ENCODE measurements at regions not wholly inside any gene's neighbourhood (a gene's known extent, or its start where the extent isn't known, plus 50 kb on each side); places are given as distances from the start of the nearest gene placed in this dataset.

DNA sequence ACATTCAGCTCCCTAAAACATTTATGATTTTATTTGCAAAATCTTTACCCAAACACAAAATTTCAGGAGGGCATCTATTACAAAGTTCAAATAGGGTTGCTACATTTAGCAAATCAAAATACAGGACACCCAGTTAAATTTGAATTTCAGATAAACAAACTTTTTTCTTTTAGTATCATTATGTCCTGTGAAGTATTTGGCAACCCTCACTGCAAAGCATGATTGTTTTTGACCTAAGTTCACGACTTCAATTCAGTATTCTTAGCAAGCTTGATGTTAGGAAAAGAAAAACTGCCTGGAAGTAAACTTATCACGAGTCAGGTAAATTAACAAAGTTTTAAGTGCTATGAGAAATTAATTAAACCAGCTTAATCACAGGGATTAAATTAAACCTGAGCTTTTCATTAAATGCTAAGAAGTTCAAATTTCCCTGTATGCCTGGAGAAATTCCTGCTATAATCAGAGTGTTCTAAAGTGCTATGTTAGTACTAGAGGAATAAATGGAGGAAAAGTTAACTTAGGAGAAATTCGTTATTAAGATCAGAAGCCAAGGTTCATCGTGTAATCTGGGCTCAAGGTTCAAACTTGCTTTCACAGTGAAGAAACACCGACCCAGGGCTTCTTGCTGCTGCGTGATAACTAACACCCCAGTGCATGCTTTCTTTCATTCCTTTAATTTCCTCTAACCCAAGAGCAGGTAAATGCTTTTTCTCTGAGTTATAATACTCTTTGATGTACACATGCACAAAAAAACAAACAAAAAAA lies 298.1 kb downstream of the FOXO1 start:
- no peak overlapping the region for H3K4me3 ChIP-seq (ENCODE audit: control insufficient read depth in 2 of 3, extremely low read depth in 1 of 3, insufficient read depth in 2 of 3, low read depth in 1 of 3, low read length in 3 of 3)
- no peaks in the 10 kb centered on the region for H3K36me3 ChIP-seq (ENCODE audit: control insufficient read depth in 2 of 2, extremely low read depth in 1 of 2, insufficient read depth in 2 of 2, low read length in 2 of 2)
- no peaks in the 10 kb centered on the region for H3K4me1 ChIP-seq (ENCODE audit: control insufficient read depth, extremely low read depth, insufficient read depth, low read length)
- no peak overlapping the region for H3K27ac ChIP-seq (ENCODE audit: control insufficient read depth, insufficient read depth, low read length)
- no peaks in the 10 kb centered on the region for H3K79me2 ChIP-seq (ENCODE audit: control insufficient read depth, insufficient read depth, low read length)
- dilution Hi-C loops (cut with MboI; ENCODE audit: extremely low pct_ligation_motif_present, low sequenced_read_pairs), result no loop called here
- H4K20me1 ChIP-seq (ENCODE audit: control insufficient read depth, extremely low read depth, insufficient read depth, low read length), result no peaks in the 10 kb centered on the region
- no peaks in the 10 kb centered on the region for H3K27me3 ChIP-seq (ENCODE audit: control insufficient read depth, extremely low read depth, insufficient read depth, low read length)
- H3K9me3 ChIP-seq (ENCODE audit: control insufficient read depth, low read depth, low read length), result no peaks in the 10 kb centered on the region
- FAIRE-seq (no peak), DNase-seq (ENCODE audit: low read depth, low spot score) (no peak)
- no peak overlapping the region for H3K9ac ChIP-seq (ENCODE audit: control insufficient read depth, extremely low read depth, insufficient read depth, low read length)
- no peaks in the 10 kb centered on the region for H3K9me1 ChIP-seq (ENCODE audit: control insufficient read depth, extremely low read depth, insufficient read depth, low read length)
- TF ChIP-seq, protein P1, sequence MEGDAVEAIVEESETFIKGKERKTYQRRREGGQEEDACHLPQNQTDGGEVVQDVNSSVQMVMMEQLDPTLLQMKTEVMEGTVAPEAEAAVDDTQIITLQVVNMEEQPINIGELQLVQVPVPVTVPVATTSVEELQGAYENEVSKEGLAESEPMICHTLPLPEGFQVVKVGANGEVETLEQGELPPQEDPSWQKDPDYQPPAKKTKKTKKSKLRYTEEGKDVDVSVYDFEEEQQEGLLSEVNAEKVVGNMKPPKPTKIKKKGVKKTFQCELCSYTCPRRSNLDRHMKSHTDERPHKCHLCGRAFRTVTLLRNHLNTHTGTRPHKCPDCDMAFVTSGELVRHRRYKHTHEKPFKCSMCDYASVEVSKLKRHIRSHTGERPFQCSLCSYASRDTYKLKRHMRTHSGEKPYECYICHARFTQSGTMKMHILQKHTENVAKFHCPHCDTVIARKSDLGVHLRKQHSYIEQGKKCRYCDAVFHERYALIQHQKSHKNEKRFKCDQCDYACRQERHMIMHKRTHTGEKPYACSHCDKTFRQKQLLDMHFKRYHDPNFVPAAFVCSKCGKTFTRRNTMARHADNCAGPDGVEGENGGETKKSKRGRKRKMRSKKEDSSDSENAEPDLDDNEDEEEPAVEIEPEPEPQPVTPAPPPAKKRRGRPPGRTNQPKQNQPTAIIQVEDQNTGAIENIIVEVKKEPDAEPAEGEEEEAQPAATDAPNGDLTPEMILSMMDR (optimal IDR thresholded peaks at IDR 0.05 in 1 of 3, IDR thresholded peaks at IDR 0.05 in 1 of 3, conservative IDR thresholded peaks at IDR 0.05 in 1 of 3; ENCODE audit: extremely low read depth in 1 of 3, insufficient read depth in 2 of 3, low read length in 3 of 3), result no peak
- TF ChIP-seq EZH2 (IDR thresholded peaks at IDR 0.05; ENCODE audit: low read length), result no peak
- H2AFZ ChIP-seq (ENCODE audit: control insufficient read depth, low read length), result no peak overlapping the region
- no peak overlapping the region for H3K4me2 ChIP-seq (ENCODE audit: control insufficient read depth, extremely low read depth, insufficient read depth, low read depth, low read length)

DNA sequence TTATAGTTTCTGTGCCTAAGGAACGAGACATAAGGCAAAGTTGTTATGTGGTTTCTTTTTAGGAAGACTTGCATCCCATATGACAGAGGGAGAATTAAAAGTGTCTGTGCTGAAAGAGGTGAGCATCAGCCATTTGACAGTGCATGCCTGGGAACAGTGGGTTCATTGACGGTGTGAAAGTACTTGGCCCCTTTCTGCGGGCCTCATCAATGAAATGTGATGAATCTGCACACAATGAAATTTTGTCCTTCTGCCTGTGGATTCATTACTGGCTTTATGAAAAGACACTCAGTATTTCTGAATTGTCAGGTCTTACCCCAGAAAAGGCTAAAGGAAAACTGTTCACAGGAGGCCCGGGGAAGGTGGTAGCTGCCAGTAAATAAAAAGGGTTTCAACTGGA lies 295.8 kb downstream of the FOXO1 start:
- no peaks in the 10 kb centered on the region for H3K36me3 ChIP-seq (ENCODE audit: control insufficient read depth in 2 of 2, extremely low read depth in 1 of 2, insufficient read depth in 2 of 2, low read length in 2 of 2)
- H3K9ac ChIP-seq (ENCODE audit: control insufficient read depth, extremely low read depth, insufficient read depth, low read length), result no peak overlapping the region
- H4K20me1 ChIP-seq (ENCODE audit: control insufficient read depth, extremely low read depth, insufficient read depth, low read length), result no peaks in the 10 kb centered on the region
- H2AFZ ChIP-seq (ENCODE audit: control insufficient read depth, low read length), result no peak overlapping the region
- no peaks in the 10 kb centered on the region for H3K79me2 ChIP-seq (ENCODE audit: control insufficient read depth, insufficient read depth, low read length)
- DNase-seq (ENCODE audit: low read depth, low spot score), result no peak
- no peaks in the 10 kb centered on the region for H3K4me1 ChIP-seq (ENCODE audit: control insufficient read depth, extremely low read depth, insufficient read depth, low read length)
- H3K9me3 ChIP-seq (ENCODE audit: control insufficient read depth, low read depth, low read length), result no peaks in the 10 kb centered on the region
- no peak for FAIRE-seq
- dilution Hi-C loops (cut with MboI; ENCODE audit: extremely low pct_ligation_motif_present, low sequenced_read_pairs), result no loop called here
- no peaks in the 10 kb centered on the region for H3K27me3 ChIP-seq (ENCODE audit: control insufficient read depth, extremely low read depth, insufficient read depth, low read length)
- no peak overlapping the region for H3K4me3 ChIP-seq (ENCODE audit: control insufficient read depth in 2 of 3, extremely low read depth in 1 of 3, insufficient read depth in 2 of 3, low read depth in 1 of 3, low read length in 3 of 3)
- H3K9me1 ChIP-seq (ENCODE audit: control insufficient read depth, extremely low read depth, insufficient read depth, low read length), result no peaks in the 10 kb centered on the region
- H3K4me2 ChIP-seq (ENCODE audit: control insufficient read depth, extremely low read depth, insufficient read depth, low read depth, low read length), result no peak overlapping the region
- H3K27ac ChIP-seq (ENCODE audit: control insufficient read depth, insufficient read depth, low read length), result no peak overlapping the region
- TF ChIP-seq, protein P1 (optimal IDR thresholded peaks at IDR 0.05 in 1 of 3, IDR thresholded peaks at IDR 0.05 in 1 of 3, conservative IDR thresholded peaks at IDR 0.05 in 1 of 3; ENCODE audit: extremely low read depth in 1 of 3, insufficient read depth in 2 of 3, low read length in 3 of 3), result no peak
- TF ChIP-seq EZH2 (IDR thresholded peaks at IDR 0.05; ENCODE audit: low read length), result no peak

Data from keratinocyte (primary cell).